ENCODE measurements at regions not wholly inside any gene's neighbourhood (a gene's known extent, or its start where the extent isn't known, plus 50 kb on each side); places are given as distances from the start of the nearest gene placed in this dataset.

GRCh38 chr17:72311004-72311403 is 190.2 kb downstream of the SOX9 start:
- TF ChIP-seq POLR2AphosphoS5 (IDR thresholded peaks at IDR 0.05; ENCODE audit: borderline replicate concordance, low read depth, low read length) (no peak), EZH2 (IDR thresholded peaks at IDR 0.05) (no peak), FOXP2 (optimal IDR thresholded peaks at IDR 0.05; ENCODE audit: control extremely low read depth, extremely low read length, insufficient read depth) (no peak)

Measured in SK-N-MC (cell line).